AG09319 (cell line): ENCODE measurements at regions not wholly inside any gene's neighbourhood (a gene's known extent, or its start where the extent isn't known, plus 50 kb on each side); places are given as distances from the start of the nearest gene placed in this dataset.

Experiments used
- DNase-seq: peaks from one replicate; pipeline ENCODE4 v3.0.0-alpha.2; 2010; ENCODE audit warnings: low read depth; ENCODE audit errors: extremely low read depth
- CTCF ChIP-seq: IDR thresholded peaks from 2 replicates; pipeline ENCODE4 v1.5.1; 2011; ENCODE audit warnings: low read depth, mild to moderate bottlenecking, inconsistent platforms, low read length, moderate library complexity

GRCh38 chr2:215620528-215620927 is 184.7 kb upstream of the FN1 start:
- DNase-seq, result no peak
- no peak for TF ChIP-seq CTCF

GRCh38 chr2:215619989-215620388 is 184.1 kb upstream of the FN1 start:
- DNase-seq, result no peak
- no peak for TF ChIP-seq CTCF

- DNase-seq, result no peak
- TF ChIP-seq CTCF, result no peak
Observed at GRCh38 chr2:215619022-215619958, 183.4 kb upstream of the FN1 start.

GRCh38 chr2:215618145-215618544 is 182.3 kb upstream of the FN1 start:
- no peak for DNase-seq
- no peak for TF ChIP-seq CTCF

GRCh38 chr2:215617060-215617824 is 181.4 kb upstream of the FN1 start:
- no peak for TF ChIP-seq CTCF
- DNase-seq, result no peak

- DNase-seq, result no peak
- no peak for TF ChIP-seq CTCF
Observed at GRCh38 chr2:215615803-215616174, 179.9 kb upstream of the FN1 start.

- DNase-seq, result no peak
- no peak for TF ChIP-seq CTCF
Observed at GRCh38 chr2:215615067-215615802, 179.4 kb upstream of the FN1 start.
